Smooth muscle cell (in vitro differentiated cells): ENCODE measurements at regions not wholly inside any gene's neighbourhood (a gene's known extent, or its start where the extent isn't known, plus 50 kb on each side); places are given as distances from the start of the nearest gene placed in this dataset.

ENCODE experiments used
- DNase-seq: peaks from one replicate; lab custom pipeline; 2025; ENCODE audit not compliant: unreplicated experiment; lab: John Stamatoyannopoulos, UW
- H2AFZ ChIP-seq: fragments of 200-600 bp; sonication (generic); 2 replicates; pipeline ENCODE4 v1.6.0; 2016; ENCODE audit warnings: antibody characterized with exemption, low read depth, mild to moderate bottlenecking
- H3F3A ChIP-seq: fragments of 200-600 bp; sonication (generic); 2 replicates; pipeline ENCODE4 v1.6.0; 2017; ENCODE audit warnings: antibody characterized with exemption, low read depth
- H3K27ac ChIP-seq: fragments of 200-600 bp; sonication (generic); 2 replicates; pipeline ENCODE4 v1.5.1; 2016; ENCODE audit warnings: low read depth, mild to moderate bottlenecking
- H3K27me3 ChIP-seq: fragments of 200-600 bp; sonication (generic); 2 replicates; pipeline ENCODE4 v1.6.1; 2016; ENCODE audit warnings: low read depth, mild to moderate bottlenecking
- H3K36me3 ChIP-seq: fragments of 200-600 bp; sonication (generic); 2 replicates; pipeline ENCODE4 v1.5.1; 2016; ENCODE audit warnings: low read depth
- H3K4me1 ChIP-seq: fragments of 200-600 bp; sonication (generic); 2 replicates; pipeline ENCODE4 v1.5.1; 2016; ENCODE audit warnings: low read depth
- H3K4me2 ChIP-seq: fragments of 200-600 bp; sonication (generic); 2 replicates; pipeline ENCODE4 v1.6.0; 2016; ENCODE audit warnings: mild to moderate bottlenecking
- H3K4me3 ChIP-seq: fragments of 200-600 bp; sonication (generic); 2 replicates; pipeline ENCODE4 v1.5.1; 2016; ENCODE audit warnings: mild to moderate bottlenecking
- H3K79me2 ChIP-seq: fragments of 200-600 bp; sonication (generic); 2 replicates; pipeline ENCODE4 v1.6.0; 2016; ENCODE audit warnings: low read depth, mild to moderate bottlenecking
- H3K9ac ChIP-seq: fragments of 200-600 bp; sonication (generic); 2 replicates; pipeline ENCODE4 v1.6.0; 2016; ENCODE audit warnings: low read depth
- H3K9me3 ChIP-seq: fragments of 200-600 bp; sonication (generic); replicated peaks from 2 replicates; pipeline ENCODE4 v1.5.1; 2016; ENCODE audit warnings: low read depth
- H4K20me1 ChIP-seq: fragments of 200-600 bp; sonication (generic); 2 replicates; pipeline ENCODE4 v1.6.0; 2016; ENCODE audit warnings: low read depth
- WGBS: methylation state at CpG from one replicate; pipeline ENCODE4 v1.1.7; 2016; ENCODE audit warnings: low lambda C conversion rate; 5-methylcytosine and 5-hydroxymethylcytosine counted together
- TF ChIP-seq, protein P1 (sequence below): fragments of 200-600 bp; sonication (generic); IDR thresholded peaks from 2 replicates; pipeline ENCODE4 v1.5.1; 2017; ENCODE audit warnings: borderline replicate concordance, mild to moderate bottlenecking, antibody characterized with exemption; ENCODE audit not compliant: insufficient read depth, poor library complexity, severe bottlenecking

DNA sequence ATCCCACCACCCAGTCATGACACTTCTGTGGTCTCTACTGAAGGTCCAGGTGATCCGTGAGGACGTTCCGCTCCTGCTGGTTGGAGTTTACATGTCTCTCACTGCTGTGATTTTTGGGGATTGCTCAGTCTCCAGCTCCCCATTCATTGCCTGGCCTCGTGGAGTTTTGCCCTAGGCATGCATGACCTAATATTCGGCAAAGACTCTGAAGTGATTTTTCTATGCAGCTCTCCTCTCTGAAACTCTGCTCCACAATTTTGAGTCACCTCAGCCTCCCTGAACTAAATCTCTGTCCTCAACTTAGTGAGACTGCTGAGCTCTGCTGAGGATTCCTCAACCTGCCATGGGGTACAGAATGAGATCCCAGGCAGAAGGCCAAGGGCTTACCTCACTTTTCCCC lies 174.4 kb upstream of the FGGY start:
- H3K36me3 ChIP-seq: no peaks in the 10 kb centered on the region
- WGBS: 65% methylated on average over 5 of the region's 5 CpGs
- no peaks in the 10 kb centered on the region for H3K79me2 ChIP-seq
- no peaks in the 10 kb centered on the region for H3K4me1 ChIP-seq
- no peak overlapping the region for H3K4me3 ChIP-seq
- H3K4me2 ChIP-seq: no peak overlapping the region
- TF ChIP-seq, protein P1, sequence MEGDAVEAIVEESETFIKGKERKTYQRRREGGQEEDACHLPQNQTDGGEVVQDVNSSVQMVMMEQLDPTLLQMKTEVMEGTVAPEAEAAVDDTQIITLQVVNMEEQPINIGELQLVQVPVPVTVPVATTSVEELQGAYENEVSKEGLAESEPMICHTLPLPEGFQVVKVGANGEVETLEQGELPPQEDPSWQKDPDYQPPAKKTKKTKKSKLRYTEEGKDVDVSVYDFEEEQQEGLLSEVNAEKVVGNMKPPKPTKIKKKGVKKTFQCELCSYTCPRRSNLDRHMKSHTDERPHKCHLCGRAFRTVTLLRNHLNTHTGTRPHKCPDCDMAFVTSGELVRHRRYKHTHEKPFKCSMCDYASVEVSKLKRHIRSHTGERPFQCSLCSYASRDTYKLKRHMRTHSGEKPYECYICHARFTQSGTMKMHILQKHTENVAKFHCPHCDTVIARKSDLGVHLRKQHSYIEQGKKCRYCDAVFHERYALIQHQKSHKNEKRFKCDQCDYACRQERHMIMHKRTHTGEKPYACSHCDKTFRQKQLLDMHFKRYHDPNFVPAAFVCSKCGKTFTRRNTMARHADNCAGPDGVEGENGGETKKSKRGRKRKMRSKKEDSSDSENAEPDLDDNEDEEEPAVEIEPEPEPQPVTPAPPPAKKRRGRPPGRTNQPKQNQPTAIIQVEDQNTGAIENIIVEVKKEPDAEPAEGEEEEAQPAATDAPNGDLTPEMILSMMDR: no peak
- H3F3A ChIP-seq: peaks cover 5% of the 10 kb centered on the region
- H3K9ac ChIP-seq: no peak overlapping the region
- no peaks in the 10 kb centered on the region for H3K27me3 ChIP-seq
- no peak for DNase-seq
- no peaks in the 10 kb centered on the region for H3K9me3 ChIP-seq
- no peak overlapping the region for H3K27ac ChIP-seq
- H2AFZ ChIP-seq: no peak overlapping the region
- no peaks in the 10 kb centered on the region for H4K20me1 ChIP-seq

DNA sequence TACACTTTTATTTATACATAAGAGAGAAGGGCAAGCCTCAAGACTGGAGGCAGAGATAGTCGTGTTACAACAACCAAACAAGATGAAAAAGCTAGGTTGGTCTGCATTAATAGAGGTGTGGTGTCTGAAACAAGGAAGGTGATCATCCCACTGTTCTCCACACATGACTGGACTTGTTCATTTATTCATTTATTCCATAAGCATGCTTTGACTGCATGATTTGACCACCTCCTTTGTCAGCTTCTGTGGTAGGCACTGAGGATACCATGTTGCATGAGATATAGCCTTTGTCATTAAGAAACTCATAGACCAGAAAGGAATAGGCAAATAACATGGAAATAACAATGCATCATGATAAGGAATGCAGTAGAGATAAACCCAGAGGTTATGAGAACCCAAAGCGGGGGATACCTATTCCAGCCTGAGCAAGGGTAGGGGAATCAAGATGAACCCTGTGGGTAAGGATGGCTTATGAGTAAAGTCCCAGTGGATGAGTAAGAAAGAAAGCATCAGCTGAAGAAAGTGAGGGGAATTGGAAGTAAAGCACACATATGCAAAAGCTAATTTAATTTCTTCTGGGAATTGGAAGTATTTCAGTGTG lies 173.7 kb upstream of the FGGY start:
- Histone ChIP-seq H3K9ac (no peak overlapping the region), H3K4me2 (peak overlapping the region; percentile 19), H4K20me1 (no peaks in the 10 kb centered on the region), H2AFZ (no peak overlapping the region), H3K27me3 (no peaks in the 10 kb centered on the region), H3K79me2 (no peaks in the 10 kb centered on the region), H3K9me3 (no peaks in the 10 kb centered on the region), H3F3A (no peaks in the 10 kb centered on the region), H3K4me3 (no peak overlapping the region), H3K36me3 (no peaks in the 10 kb centered on the region), H3K4me1 (no peaks in the 10 kb centered on the region), H3K27ac (no peak overlapping the region)
- TF ChIP-seq, protein P1: no peak
- no peak for DNase-seq
- 84% methylated on average over 2 of the region's 2 CpGs for WGBS

DNA sequence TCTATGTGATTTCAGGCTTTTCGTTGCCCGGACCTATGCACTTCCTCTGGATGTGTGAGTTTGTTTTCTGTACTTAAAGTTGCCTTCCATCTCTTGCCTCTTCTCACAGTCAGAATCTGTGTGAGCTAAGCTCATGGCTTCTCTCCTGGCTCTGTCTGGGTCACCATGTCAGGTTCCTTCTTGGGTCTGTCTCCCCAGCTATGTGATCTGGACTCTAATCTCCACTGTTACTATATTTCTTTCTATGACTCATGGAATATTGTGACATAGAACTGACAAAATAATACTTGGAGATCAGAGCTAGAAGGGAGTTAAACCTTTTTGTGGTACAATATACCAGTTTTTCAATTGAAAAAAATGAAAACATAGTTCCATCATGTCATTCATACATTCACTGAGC lies 172.7 kb upstream of the FGGY start:
- Histone ChIP-seq H2AFZ (no peak overlapping the region), H3K79me2 (no peaks in the 10 kb centered on the region), H3K9ac (no peak overlapping the region), H3K27me3 (no peaks in the 10 kb centered on the region), H4K20me1 (no peaks in the 10 kb centered on the region), H3K27ac (no peak overlapping the region), H3K36me3 (no peaks in the 10 kb centered on the region), H3K4me3 (no peak overlapping the region), H3K4me1 (peaks cover 8% of the 10 kb centered on the region), H3F3A (no peaks in the 10 kb centered on the region), H3K4me2 (no peak overlapping the region), H3K9me3 (no peaks in the 10 kb centered on the region)
- DNase-seq: no peak
- TF ChIP-seq, protein P1: no peak
- 92% methylated on average over 2 of the region's 2 CpGs for WGBS

DNA sequence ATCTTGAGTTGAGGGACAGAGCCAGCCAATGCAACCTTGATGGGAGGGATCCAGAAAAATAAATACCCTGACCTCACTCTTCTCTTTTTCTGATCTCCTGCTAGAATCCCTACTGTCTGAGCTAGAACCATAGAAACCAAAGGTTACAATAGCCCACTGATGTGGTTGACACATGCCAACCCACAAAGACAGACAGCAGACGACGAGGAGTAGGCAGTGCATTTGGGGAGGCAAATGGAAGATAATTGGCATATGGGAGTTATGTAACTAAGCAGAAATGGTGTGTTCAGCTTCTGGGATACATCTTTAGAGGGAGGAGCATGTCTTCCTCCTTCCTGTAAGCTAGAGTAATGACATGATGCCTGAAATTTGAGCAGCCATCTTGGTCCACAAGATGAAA lies 171.7 kb upstream of the FGGY start:
- peaks cover 8% of the 10 kb centered on the region for H3K4me1 ChIP-seq
- TF ChIP-seq, protein P1: no peak
- H3K9me3 ChIP-seq: no peaks in the 10 kb centered on the region
- H3K4me2 ChIP-seq: no peak overlapping the region
- H3K36me3 ChIP-seq: no peaks in the 10 kb centered on the region
- H3K79me2 ChIP-seq: no peaks in the 10 kb centered on the region
- no peak overlapping the region for H2AFZ ChIP-seq
- H3F3A ChIP-seq: no peaks in the 10 kb centered on the region
- H3K27me3 ChIP-seq: no peaks in the 10 kb centered on the region
- H3K27ac ChIP-seq: no peak overlapping the region
- no peaks in the 10 kb centered on the region for H4K20me1 ChIP-seq
- H3K4me3 ChIP-seq: no peak overlapping the region
- no peak for DNase-seq
- 85% methylated on average over 2 of the region's 2 CpGs for WGBS
- H3K9ac ChIP-seq: no peak overlapping the region
